ENCODE measurements at regions not wholly inside any gene's neighbourhood (a gene's known extent, or its start where the extent isn't known, plus 50 kb on each side); places are given as distances from the start of the nearest gene placed in this dataset.

DNA sequence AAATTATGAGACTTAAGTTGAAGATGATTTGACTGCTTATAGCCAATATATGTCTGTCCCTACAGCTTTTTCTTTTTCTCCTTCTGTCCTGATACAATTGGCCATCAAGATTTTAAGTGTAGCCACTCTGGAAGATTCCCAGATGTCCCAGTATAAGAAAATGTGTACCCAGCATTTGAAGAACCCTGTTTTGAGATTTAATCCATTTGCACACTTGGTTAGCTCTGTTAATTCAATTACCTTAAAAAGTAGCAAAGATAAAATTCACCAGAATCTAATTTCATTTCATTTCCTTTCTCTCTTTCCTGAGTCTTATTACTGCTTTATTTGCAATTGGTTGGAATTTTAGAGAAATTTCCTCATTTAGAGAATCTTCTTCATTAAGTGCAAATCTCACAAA lies 81.4 kb downstream of the DDIT4L start:
- TF ChIP-seq, protein P1, sequence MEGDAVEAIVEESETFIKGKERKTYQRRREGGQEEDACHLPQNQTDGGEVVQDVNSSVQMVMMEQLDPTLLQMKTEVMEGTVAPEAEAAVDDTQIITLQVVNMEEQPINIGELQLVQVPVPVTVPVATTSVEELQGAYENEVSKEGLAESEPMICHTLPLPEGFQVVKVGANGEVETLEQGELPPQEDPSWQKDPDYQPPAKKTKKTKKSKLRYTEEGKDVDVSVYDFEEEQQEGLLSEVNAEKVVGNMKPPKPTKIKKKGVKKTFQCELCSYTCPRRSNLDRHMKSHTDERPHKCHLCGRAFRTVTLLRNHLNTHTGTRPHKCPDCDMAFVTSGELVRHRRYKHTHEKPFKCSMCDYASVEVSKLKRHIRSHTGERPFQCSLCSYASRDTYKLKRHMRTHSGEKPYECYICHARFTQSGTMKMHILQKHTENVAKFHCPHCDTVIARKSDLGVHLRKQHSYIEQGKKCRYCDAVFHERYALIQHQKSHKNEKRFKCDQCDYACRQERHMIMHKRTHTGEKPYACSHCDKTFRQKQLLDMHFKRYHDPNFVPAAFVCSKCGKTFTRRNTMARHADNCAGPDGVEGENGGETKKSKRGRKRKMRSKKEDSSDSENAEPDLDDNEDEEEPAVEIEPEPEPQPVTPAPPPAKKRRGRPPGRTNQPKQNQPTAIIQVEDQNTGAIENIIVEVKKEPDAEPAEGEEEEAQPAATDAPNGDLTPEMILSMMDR (IDR thresholded peaks at IDR 0.05) = no peak
- no peak for TF ChIP-seq EP300 (IDR thresholded peaks at IDR 0.05; ENCODE audit: low read depth)
